ENCODE measurements at regions not wholly inside any gene's neighbourhood (a gene's known extent, or its start where the extent isn't known, plus 50 kb on each side); places are given as distances from the start of the nearest gene placed in this dataset.

- TF ChIP-seq EZH2 (IDR thresholded peaks at IDR 0.05; ENCODE audit: low read length, missing control alignments) (no peak), CTCF (conservative IDR thresholded peaks at IDR 0.05 in 1 of 2, IDR thresholded peaks at IDR 0.05 in 1 of 2; ENCODE audit: low read depth in 1 of 2, low read length in 2 of 2) (peak; percentile 29 to 43)
Measured at GRCh38 chr11:8768625-8769333, 86.2 kb downstream of the RPL27A start.

All from fibroblast of lung (primary cell).